ENCODE measurements at regions not wholly inside any gene's neighbourhood (a gene's known extent, or its start where the extent isn't known, plus 50 kb on each side); places are given as distances from the start of the nearest gene placed in this dataset.

- H3K9me3 ChIP-seq (ENCODE audit: control insufficient read depth, insufficient read depth, low read depth, low read length), result no peaks in the 10 kb centered on the region
- H3K27ac ChIP-seq (ENCODE audit: extremely low read depth, low read depth, low read length), result no peak overlapping the region
- no peak overlapping the region for H3K4me3 ChIP-seq (ENCODE audit: low read depth, low read length)
- no peaks in the 10 kb centered on the region for H3K36me3 ChIP-seq (ENCODE audit: control insufficient read depth in 2 of 2, insufficient read depth in 1 of 2, low read length in 2 of 2)
- ChIA-PET POLR2A (no interaction called here), CTCF (no interaction called here)
- TF ChIP-seq HOXA7 (CRISPR knock-in tag; IDR thresholded peaks at IDR 0.05; ENCODE audit: borderline replicate concordance), result no peak
- no peak for TF ChIP-seq ZNF600 (tag by site-specific recombination; IDR thresholded peaks at IDR 0.05)
- no peak for TF ChIP-seq ZNF292 (tag by site-specific recombination; IDR thresholded peaks at IDR 0.05; ENCODE audit: borderline replicate concordance, low read depth)
- TF ChIP-seq ZFHX2 (tag by site-specific recombination; conservative IDR thresholded peaks at IDR 0.05), result peak; percentile 55
- TF ChIP-seq EGR2 (tag by site-specific recombination; IDR thresholded peaks at IDR 0.05; ENCODE audit: low read depth), result peak; percentile 45; the same call in 1 of the 2 replicates
- TF ChIP-seq SP7 (tag by site-specific recombination; IDR thresholded peaks at IDR 0.05), result no peak
- no peaks in the 10 kb centered on the region for H3K4me1 ChIP-seq (ENCODE audit: control insufficient read depth, insufficient read depth, low read length)
Observed at GRCh38 chr3:194782698-194783404, 97.2 kb downstream of the FAM43A start.

- no peaks in the 10 kb centered on the region for H3K9me3 ChIP-seq (ENCODE audit: control insufficient read depth, insufficient read depth, low read depth, low read length)
- no peak overlapping the region for H3K4me3 ChIP-seq (ENCODE audit: low read depth, low read length)
- ChIA-PET POLR2A (no interaction called here), CTCF (no interaction called here)
- no peak for TF ChIP-seq ZNF664 (tag by site-specific recombination; IDR thresholded peaks at IDR 0.05)
- no peak for TF ChIP-seq ZNF19 (tag by site-specific recombination; IDR thresholded peaks at IDR 0.05; ENCODE audit: low read depth)
- no peak for TF ChIP-seq ZNF645 (tag by site-specific recombination; IDR thresholded peaks at IDR 0.05)
- no peak for TF ChIP-seq GLI2 (tag by site-specific recombination; IDR thresholded peaks at IDR 0.05; ENCODE audit: borderline replicate concordance, low read depth)
- no peak for TF ChIP-seq BCL11A (tag by site-specific recombination; IDR thresholded peaks at IDR 0.05; ENCODE audit: low read depth)
- TF ChIP-seq MYNN (tag by site-specific recombination; IDR thresholded peaks at IDR 0.05; ENCODE audit: borderline replicate concordance), result no peak
- no peak for TF ChIP-seq ZNF10 (tag by site-specific recombination; IDR thresholded peaks at IDR 0.05)
- H3K36me3 ChIP-seq (ENCODE audit: control insufficient read depth in 2 of 2, insufficient read depth in 1 of 2, low read length in 2 of 2), result no peaks in the 10 kb centered on the region
- H3K4me1 ChIP-seq (ENCODE audit: control insufficient read depth, insufficient read depth, low read length), result no peaks in the 10 kb centered on the region
- no peak overlapping the region for H3K27ac ChIP-seq (ENCODE audit: extremely low read depth, low read depth, low read length)
Observed at GRCh38 chr3:194784361-194784760, 98.7 kb downstream of the FAM43A start.

- Histone ChIP-seq H3K4me1 (ENCODE audit: control insufficient read depth, insufficient read depth, low read length) (no peaks in the 10 kb centered on the region), H3K27ac (ENCODE audit: extremely low read depth, low read depth, low read length) (no peak overlapping the region), H3K4me3 (ENCODE audit: low read depth, low read length) (no peak overlapping the region), H3K9me3 (ENCODE audit: control insufficient read depth, insufficient read depth, low read depth, low read length) (no peaks in the 10 kb centered on the region), H3K36me3 (ENCODE audit: control insufficient read depth in 2 of 2, insufficient read depth in 1 of 2, low read length in 2 of 2) (no peaks in the 10 kb centered on the region)
- ChIA-PET POLR2A (no interaction called here), CTCF (no interaction called here)
- no peak for TF ChIP-seq PBX3 (CRISPR knock-in tag; IDR thresholded peaks at IDR 0.05)
- TF ChIP-seq ZBTB10 (tag by site-specific recombination; IDR thresholded peaks at IDR 0.05), result no peak
- TF ChIP-seq RBAK (tag by site-specific recombination; IDR thresholded peaks at IDR 0.05), result no peak
- no peak for TF ChIP-seq ZSCAN4 (tag by site-specific recombination; IDR thresholded peaks at IDR 0.05)
- no peak for TF ChIP-seq ZNF561 (tag by site-specific recombination; IDR thresholded peaks at IDR 0.05; ENCODE audit: borderline replicate concordance)
- no peak for TF ChIP-seq KLF8 (tag by site-specific recombination; IDR thresholded peaks at IDR 0.05)
- TF ChIP-seq GLI4 (tag by site-specific recombination; IDR thresholded peaks at IDR 0.05), result no peak
- no peak for TF ChIP-seq ZNF362 (tag by site-specific recombination; IDR thresholded peaks at IDR 0.05)
- no peak for TF ChIP-seq ZNF529 (tag by site-specific recombination; IDR thresholded peaks at IDR 0.05; ENCODE audit: insufficient replicate concordance)
- no peak for TF ChIP-seq ZEB2 (tag by site-specific recombination; IDR thresholded peaks at IDR 0.05)
- TF ChIP-seq ZNF416 (tag by site-specific recombination; IDR thresholded peaks at IDR 0.05), result no peak
- no peak for TF ChIP-seq ZNF645 (tag by site-specific recombination; IDR thresholded peaks at IDR 0.05)
Observed at GRCh38 chr3:194785315-194785714, 99.6 kb downstream of the FAM43A start.
